ENCODE measurements at regions not wholly inside any gene's neighbourhood (a gene's known extent, or its start where the extent isn't known, plus 50 kb on each side); places are given as distances from the start of the nearest gene placed in this dataset.

DNA sequence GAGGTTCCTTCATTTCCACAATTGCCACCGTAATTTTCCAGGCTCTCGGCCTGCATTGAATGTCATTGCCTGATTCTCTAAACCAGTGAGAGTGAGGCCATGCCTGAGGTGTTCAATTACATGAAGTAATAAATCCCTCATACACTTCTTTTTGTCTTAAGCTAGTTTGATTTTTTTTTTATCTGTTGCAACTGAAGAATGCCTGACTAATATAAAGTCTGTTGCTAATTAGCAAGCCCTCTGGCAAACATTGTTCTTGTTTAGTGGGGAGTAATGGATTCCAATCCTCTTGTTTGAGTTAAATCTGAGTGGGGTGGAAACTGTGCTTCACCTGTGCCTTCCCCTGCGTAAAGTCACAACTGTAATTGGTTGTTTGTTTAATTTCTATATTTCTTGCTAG is 338.1 kb upstream of the ATP10B start:
- TF ChIP-seq POLR2A (IDR thresholded peaks at IDR 0.05; ENCODE audit: low read depth, low read length): no peak
- TF ChIP-seq TAF1 (IDR thresholded peaks at IDR 0.05; ENCODE audit: low read depth, low read length): no peak

Data from GM12891 (cell line).